Loucy (cell line): ENCODE measurements at regions not wholly inside any gene's neighbourhood (a gene's known extent, or its start where the extent isn't known, plus 50 kb on each side); places are given as distances from the start of the nearest gene placed in this dataset.

Source experiments
- EZH2phosphoT487 ChIP-seq: fragments of 200-600 bp; IDR thresholded peaks from 2 replicates; pipeline ENCODE4 v1.6.1; 2018; ENCODE audit warnings: antibody characterized with exemption, mild to moderate bottlenecking, moderate library complexity, borderline replicate concordance
- TF ChIP-seq, protein P1 (sequence below): fragments of 200-600 bp; sonication (generic); conservative IDR thresholded peaks from 2 replicates; pipeline ENCODE4 v1.5.1; 2014; ENCODE audit warnings: mild to moderate bottlenecking, antibody characterized with exemption, low read length

- TF ChIP-seq, protein P1, sequence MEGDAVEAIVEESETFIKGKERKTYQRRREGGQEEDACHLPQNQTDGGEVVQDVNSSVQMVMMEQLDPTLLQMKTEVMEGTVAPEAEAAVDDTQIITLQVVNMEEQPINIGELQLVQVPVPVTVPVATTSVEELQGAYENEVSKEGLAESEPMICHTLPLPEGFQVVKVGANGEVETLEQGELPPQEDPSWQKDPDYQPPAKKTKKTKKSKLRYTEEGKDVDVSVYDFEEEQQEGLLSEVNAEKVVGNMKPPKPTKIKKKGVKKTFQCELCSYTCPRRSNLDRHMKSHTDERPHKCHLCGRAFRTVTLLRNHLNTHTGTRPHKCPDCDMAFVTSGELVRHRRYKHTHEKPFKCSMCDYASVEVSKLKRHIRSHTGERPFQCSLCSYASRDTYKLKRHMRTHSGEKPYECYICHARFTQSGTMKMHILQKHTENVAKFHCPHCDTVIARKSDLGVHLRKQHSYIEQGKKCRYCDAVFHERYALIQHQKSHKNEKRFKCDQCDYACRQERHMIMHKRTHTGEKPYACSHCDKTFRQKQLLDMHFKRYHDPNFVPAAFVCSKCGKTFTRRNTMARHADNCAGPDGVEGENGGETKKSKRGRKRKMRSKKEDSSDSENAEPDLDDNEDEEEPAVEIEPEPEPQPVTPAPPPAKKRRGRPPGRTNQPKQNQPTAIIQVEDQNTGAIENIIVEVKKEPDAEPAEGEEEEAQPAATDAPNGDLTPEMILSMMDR = no peak
- no peak for TF ChIP-seq EZH2phosphoT487
Observed at GRCh38 chr13:109400209-109400608, 386.2 kb downstream of the IRS2 start.
